Stimulated activated memory B cell treated with anti-CD40 and anti-IgM and Interleukin-4, amounts not matched to agents 10 μg/mL and 1 μg/mL and 100 μg/mL, for 72 hours (primary cell): ENCODE measurements at regions not wholly inside any gene's neighbourhood (a gene's known extent, or its start where the extent isn't known, plus 50 kb on each side); places are given as distances from the start of the nearest gene placed in this dataset.

Experiments
- ATAC-seq: fragments of 150-1000 bp; cut with Tn5 transposase; 2 replicates; pipeline ENCODE4 v1.10.0; 2021
- H3K27ac Mint-ChIP-seq: one replicate; pipeline ENCODE4 v1.8.0; 2022; ENCODE audit warnings: mild to moderate bottlenecking, mixed read lengths
- H3K27me3 Mint-ChIP-seq: one replicate; pipeline ENCODE4 v1.8.0; 2022; ENCODE audit warnings: mixed read lengths
- H3K36me3 Mint-ChIP-seq: one replicate; pipeline ENCODE4 v1.8.0; 2022; ENCODE audit warnings: mixed read lengths
- H3K4me1 Mint-ChIP-seq: one replicate; pipeline ENCODE4 v1.8.0; 2022; ENCODE audit warnings: mixed read lengths
- H3K4me3 Mint-ChIP-seq: one replicate; pipeline ENCODE4 v1.8.0; 2022; ENCODE audit warnings: mild to moderate bottlenecking, moderate library complexity, mixed read lengths
- H3K9me3 Mint-ChIP-seq: one replicate; pipeline ENCODE4 v1.8.0; 2022; ENCODE audit warnings: mixed read lengths

GRCh38 chr10:108249940-108250339 is 1085.4 kb upstream of the SORCS1 start:
- H3K36me3 Mint-ChIP-seq, result no peaks in the 10 kb centered on the region
- no peak for ATAC-seq
- H3K27ac Mint-ChIP-seq, result no peak overlapping the region
- no peaks in the 10 kb centered on the region for H3K4me1 Mint-ChIP-seq
- no peak overlapping the region for H3K4me3 Mint-ChIP-seq
- peaks cover 7% of the 10 kb centered on the region for H3K9me3 Mint-ChIP-seq
- H3K27me3 Mint-ChIP-seq, result no peaks in the 10 kb centered on the region

DNA sequence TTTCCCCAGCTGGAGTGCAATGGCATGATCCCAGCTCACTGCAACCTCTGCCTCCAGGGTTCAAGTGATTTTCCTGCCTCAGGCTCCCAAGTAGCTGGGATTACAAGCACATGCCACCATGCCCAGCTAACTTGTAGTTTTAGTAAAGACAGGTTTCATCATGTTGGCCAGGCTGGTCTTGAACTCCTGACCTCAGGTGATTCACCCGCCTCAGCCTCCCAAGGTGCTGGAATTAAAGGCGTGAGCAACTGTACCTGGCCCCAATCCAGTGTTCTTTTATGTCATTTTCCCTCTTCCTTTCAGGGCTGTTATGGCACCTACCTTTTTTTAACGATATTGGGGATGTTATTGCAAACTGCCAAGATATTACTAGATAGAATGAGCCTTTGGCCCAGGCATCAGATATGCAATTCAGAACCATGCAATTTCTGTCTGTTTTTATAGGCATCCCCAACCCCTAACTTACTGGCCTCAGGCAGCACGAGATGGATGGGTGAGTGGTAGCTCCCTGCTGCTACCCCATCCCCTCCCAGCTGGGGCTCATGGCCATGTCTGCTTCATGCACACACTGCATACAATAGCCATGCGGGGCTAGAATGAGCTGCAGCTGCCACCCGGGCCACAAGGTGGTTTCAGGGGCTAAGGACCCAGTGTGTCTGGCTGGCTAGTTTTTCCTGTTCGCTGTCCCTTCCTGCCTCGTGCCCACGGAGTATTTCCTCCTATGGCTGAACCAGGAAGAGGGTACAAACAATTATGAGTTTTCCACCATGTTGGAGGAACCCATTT is 1080.1 kb upstream of the SORCS1 start:
- ATAC-seq, result no peak

GRCh38 chr10:108241166-108241565 is 1076.7 kb upstream of the SORCS1 start:
- H3K27me3 Mint-ChIP-seq, result no peaks in the 10 kb centered on the region
- H3K9me3 Mint-ChIP-seq, result peaks cover 11% of the 10 kb centered on the region
- ATAC-seq, result no peak
- no peaks in the 10 kb centered on the region for H3K4me1 Mint-ChIP-seq
- no peak overlapping the region for H3K27ac Mint-ChIP-seq
- H3K4me3 Mint-ChIP-seq, result no peak overlapping the region
- no peaks in the 10 kb centered on the region for H3K36me3 Mint-ChIP-seq

More for the DNA sequence above, 1080.1 kb upstream of the SORCS1 start:
- no peaks in the 10 kb centered on the region for H3K27me3 Mint-ChIP-seq
- H3K27ac Mint-ChIP-seq, result no peak overlapping the region
- H3K4me3 Mint-ChIP-seq, result no peak overlapping the region
- H3K9me3 Mint-ChIP-seq, result peaks cover 11% of the 10 kb centered on the region
- no peaks in the 10 kb centered on the region for H3K4me1 Mint-ChIP-seq
- H3K36me3 Mint-ChIP-seq, result no peaks in the 10 kb centered on the region

DNA sequence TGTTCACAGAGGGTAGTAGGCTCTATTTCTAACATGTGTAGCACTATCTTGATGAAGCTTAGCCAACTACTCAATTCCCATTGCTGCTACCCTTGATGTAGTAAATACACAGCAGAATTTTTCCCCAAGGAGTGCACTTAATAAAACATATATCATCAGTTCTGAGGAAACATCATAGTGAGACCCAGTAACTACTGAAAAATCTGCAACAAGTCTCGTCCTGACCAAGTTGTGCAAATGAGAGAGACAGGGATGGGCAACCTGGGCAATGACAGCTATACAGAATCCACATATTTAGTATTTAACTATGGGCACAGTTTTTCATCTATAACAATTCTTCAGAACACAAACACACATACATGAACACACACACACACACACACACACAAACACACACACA is 1073.8 kb upstream of the SORCS1 start:
- Mint-ChIP-seq H3K27me3 (no peaks in the 10 kb centered on the region), H3K36me3 (no peaks in the 10 kb centered on the region), H3K9me3 (peaks cover 3% of the 10 kb centered on the region), H3K27ac (no peak overlapping the region), H3K4me3 (no peak overlapping the region), H3K4me1 (no peaks in the 10 kb centered on the region)
- ATAC-seq, result no peak

DNA sequence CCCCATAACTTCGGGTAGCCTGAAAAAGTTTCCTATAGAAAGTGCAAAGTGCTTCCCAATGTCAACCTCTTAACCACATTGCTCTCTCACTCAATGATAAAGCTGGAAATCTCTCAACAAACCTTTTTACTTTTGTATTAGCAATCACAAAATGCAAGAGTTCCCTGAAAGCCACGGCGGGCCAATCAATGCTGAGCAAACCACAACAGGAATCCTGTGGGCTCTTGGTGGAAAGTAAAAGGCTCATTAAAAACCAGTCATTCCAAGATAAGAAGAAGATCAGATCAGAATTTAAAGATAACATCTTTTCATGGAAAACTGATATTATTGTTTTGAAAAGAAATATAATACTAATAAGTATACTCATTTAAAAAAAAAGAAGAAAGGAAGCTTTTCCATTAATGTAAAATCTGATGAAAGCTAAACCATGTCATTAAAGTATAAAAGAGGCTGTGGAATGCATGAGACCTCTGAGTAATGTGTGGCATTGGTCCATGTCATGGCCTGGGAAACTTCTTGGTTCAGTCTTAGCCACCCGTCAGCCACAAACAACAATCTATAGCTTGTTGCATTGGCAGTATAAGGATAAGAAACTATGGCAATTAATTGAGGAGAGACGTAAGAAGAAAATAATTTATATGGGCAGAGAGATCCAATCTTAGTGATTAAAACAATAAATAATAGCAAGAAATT is 1066.1 kb upstream of the SORCS1 start:
- Mint-ChIP-seq H3K27me3 (no peaks in the 10 kb centered on the region), H3K27ac (no peak overlapping the region), H3K4me1 (no peaks in the 10 kb centered on the region), H3K9me3 (no peaks in the 10 kb centered on the region), H3K36me3 (no peaks in the 10 kb centered on the region), H3K4me3 (no peak overlapping the region)
- ATAC-seq, result no peak

GRCh38 chr10:108208732-108209131 is 1044.2 kb upstream of the SORCS1 start:
- Mint-ChIP-seq H3K9me3 (peaks cover 3% of the 10 kb centered on the region), H3K27me3 (no peaks in the 10 kb centered on the region), H3K27ac (no peak overlapping the region), H3K4me1 (no peaks in the 10 kb centered on the region), H3K36me3 (no peaks in the 10 kb centered on the region), H3K4me3 (no peak overlapping the region)
- ATAC-seq, result no peak

- no peaks in the 10 kb centered on the region for H3K27me3 Mint-ChIP-seq
- H3K9me3 Mint-ChIP-seq, result peaks cover 3% of the 10 kb centered on the region
- no peak for ATAC-seq
- H3K27ac Mint-ChIP-seq, result no peak overlapping the region
- H3K4me1 Mint-ChIP-seq, result no peaks in the 10 kb centered on the region
- no peak overlapping the region for H3K4me3 Mint-ChIP-seq
- H3K36me3 Mint-ChIP-seq, result no peaks in the 10 kb centered on the region
These were observed 1043.5 kb upstream of the SORCS1 start for GRCh38 chr10:108208038-108208437.

GRCh38 chr10:108204528-108205305 is 1040.2 kb upstream of the SORCS1 start:
- Mint-ChIP-seq H3K4me1 (no peaks in the 10 kb centered on the region), H3K9me3 (no peaks in the 10 kb centered on the region), H3K27ac (no peak overlapping the region), H3K36me3 (no peaks in the 10 kb centered on the region), H3K4me3 (no peak overlapping the region), H3K27me3 (no peaks in the 10 kb centered on the region)
- no peak for ATAC-seq

GRCh38 chr10:108203905-108204527 is 1039.5 kb upstream of the SORCS1 start:
- no peaks in the 10 kb centered on the region for H3K9me3 Mint-ChIP-seq
- no peaks in the 10 kb centered on the region for H3K36me3 Mint-ChIP-seq
- H3K27me3 Mint-ChIP-seq, result no peaks in the 10 kb centered on the region
- no peaks in the 10 kb centered on the region for H3K4me1 Mint-ChIP-seq
- no peak overlapping the region for H3K27ac Mint-ChIP-seq
- ATAC-seq, result peak; percentile 18
- H3K4me3 Mint-ChIP-seq, result no peak overlapping the region

DNA sequence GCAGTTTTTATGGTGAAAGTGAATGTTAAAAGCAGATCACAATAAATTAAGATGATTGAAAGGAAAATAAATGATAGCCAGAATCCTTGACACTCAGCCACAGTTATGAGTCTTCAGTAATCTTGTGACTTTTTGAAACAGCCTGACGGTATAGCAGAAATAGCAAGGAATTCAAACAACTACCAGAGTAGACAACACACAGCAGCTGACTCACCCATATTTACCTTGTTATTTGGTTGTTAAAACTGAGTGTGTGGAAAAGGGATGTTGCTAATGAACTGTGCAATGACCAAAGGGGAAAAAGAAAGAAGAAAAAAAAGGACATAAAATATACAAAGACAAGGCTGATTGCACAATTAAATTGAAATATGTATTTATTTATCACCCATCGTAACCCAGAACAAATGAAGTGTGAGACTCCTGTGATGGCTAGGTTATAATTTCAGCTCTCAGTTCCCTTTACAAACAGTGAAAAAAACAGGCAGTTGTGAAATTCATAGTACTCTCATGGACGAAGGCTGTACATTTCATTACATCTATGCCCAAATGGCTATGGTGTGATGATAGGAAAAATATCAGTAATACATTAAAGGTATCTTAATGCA is 1023.0 kb upstream of the SORCS1 start:
- Mint-ChIP-seq H3K36me3 (no peaks in the 10 kb centered on the region), H3K9me3 (peaks cover 4% of the 10 kb centered on the region), H3K4me1 (no peaks in the 10 kb centered on the region), H3K27me3 (no peaks in the 10 kb centered on the region), H3K27ac (no peak overlapping the region), H3K4me3 (no peak overlapping the region)
- ATAC-seq, result no peak

DNA sequence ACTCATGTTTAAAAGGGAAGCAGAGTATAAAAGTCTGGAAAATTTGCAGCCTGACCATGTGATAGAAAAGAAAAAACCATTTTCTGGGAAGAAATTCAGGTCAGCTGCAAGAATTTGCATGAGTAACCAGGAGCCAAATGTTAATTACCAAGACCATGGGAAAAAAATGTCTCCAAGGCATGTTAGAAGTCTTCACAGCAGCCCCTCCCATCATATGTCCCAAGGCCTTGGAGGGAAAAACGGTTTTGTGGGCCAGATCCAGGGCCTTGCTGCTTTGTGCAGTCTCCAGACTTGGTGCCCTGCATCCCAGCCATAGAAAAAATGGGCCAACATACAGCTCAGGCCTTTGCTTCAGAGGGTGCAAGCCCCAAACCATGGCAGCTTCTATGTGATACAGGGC is 1019.6 kb upstream of the SORCS1 start:
- no peak overlapping the region for H3K4me3 Mint-ChIP-seq
- H3K4me1 Mint-ChIP-seq, result no peaks in the 10 kb centered on the region
- H3K27me3 Mint-ChIP-seq, result no peaks in the 10 kb centered on the region
- H3K9me3 Mint-ChIP-seq, result no peaks in the 10 kb centered on the region
- no peak overlapping the region for H3K27ac Mint-ChIP-seq
- no peak for ATAC-seq
- H3K36me3 Mint-ChIP-seq, result no peaks in the 10 kb centered on the region

- Mint-ChIP-seq H3K36me3 (no peaks in the 10 kb centered on the region), H3K4me1 (no peaks in the 10 kb centered on the region), H3K4me3 (no peak overlapping the region), H3K27me3 (no peaks in the 10 kb centered on the region), H3K9me3 (no peaks in the 10 kb centered on the region), H3K27ac (no peak overlapping the region)
- no peak for ATAC-seq
These were observed 1016.4 kb upstream of the SORCS1 start for GRCh38 chr10:108180878-108181277.

DNA sequence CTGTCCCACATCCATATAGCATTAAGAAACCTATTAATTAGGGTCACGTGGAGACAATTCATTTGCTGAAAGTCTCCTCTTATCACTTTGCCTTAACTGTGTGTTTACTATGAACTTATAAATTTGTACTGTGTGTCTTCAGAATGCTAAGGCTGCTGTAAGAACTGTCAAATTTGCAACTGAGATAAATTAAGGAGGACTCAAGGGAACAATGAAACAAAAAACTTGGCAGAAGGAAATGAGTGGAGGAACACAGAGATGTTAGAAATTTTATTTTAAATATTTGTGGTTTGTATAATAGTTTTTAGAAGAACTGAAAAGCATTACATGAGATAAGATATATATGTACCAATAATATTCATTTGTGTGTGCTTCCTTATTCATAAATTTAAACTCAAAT is 1005.3 kb upstream of the SORCS1 start:
- Mint-ChIP-seq H3K4me3 (no peak overlapping the region), H3K9me3 (no peaks in the 10 kb centered on the region), H3K27me3 (no peaks in the 10 kb centered on the region), H3K36me3 (no peaks in the 10 kb centered on the region), H3K27ac (no peak overlapping the region), H3K4me1 (no peaks in the 10 kb centered on the region)
- ATAC-seq, result no peak

DNA sequence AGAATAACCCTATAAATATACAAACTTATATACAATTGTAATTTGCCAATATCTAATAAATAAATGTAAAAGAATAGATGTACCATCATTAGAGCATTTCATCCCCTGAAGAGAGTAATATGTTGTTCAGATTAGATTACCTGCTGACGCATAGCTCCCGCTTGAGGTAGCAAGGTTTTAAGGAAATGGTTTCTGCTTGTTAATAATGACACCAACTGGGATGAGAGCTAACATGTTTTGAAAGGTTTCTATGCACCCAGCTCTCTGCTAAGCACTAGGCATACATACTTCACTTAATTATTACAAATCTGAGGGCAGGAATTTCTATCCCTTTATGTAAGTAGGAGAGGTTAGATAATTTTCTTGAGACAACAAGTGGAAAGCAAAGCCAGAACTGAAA is 1003.3 kb upstream of the SORCS1 start:
- no peaks in the 10 kb centered on the region for H3K36me3 Mint-ChIP-seq
- no peaks in the 10 kb centered on the region for H3K9me3 Mint-ChIP-seq
- H3K27ac Mint-ChIP-seq, result no peak overlapping the region
- no peaks in the 10 kb centered on the region for H3K27me3 Mint-ChIP-seq
- H3K4me3 Mint-ChIP-seq, result no peak overlapping the region
- H3K4me1 Mint-ChIP-seq, result no peaks in the 10 kb centered on the region
- ATAC-seq, result no peak

DNA sequence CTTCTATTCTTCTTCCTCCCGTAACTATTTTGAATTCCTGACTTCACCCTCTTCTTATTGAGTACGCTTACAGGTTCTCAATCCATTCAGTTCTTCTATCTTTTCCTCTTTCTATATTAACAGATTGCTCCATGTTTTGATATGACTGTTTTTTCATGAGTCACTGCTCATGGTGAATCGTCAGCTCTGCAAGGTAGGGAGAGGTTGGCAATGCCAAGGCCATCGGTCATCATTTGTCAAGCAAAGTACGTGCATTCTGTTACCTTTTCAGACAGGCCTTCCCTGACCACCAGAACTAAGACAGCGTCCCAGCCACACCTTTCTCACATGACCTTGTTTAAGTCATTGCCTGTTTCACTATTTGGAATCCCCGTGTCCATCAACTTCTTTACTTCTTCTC is 1001.9 kb upstream of the SORCS1 start:
- ATAC-seq, result no peak
- H3K4me1 Mint-ChIP-seq, result no peaks in the 10 kb centered on the region
- no peaks in the 10 kb centered on the region for H3K9me3 Mint-ChIP-seq
- H3K4me3 Mint-ChIP-seq, result no peak overlapping the region
- no peaks in the 10 kb centered on the region for H3K36me3 Mint-ChIP-seq
- H3K27ac Mint-ChIP-seq, result no peak overlapping the region
- no peaks in the 10 kb centered on the region for H3K27me3 Mint-ChIP-seq
